GM12865 (cell line): ENCODE measurements at regions not wholly inside any gene's neighbourhood (a gene's known extent, or its start where the extent isn't known, plus 50 kb on each side); places are given as distances from the start of the nearest gene placed in this dataset.

Experiments
- DNase-seq: peaks from one replicate; pipeline ENCODE4 v3.0.0; 2010; ENCODE audit warnings: low read depth
- H3K4me3 ChIP-seq: 2 replicates; pipeline ENCODE4 v1.5.1; 2011; ENCODE audit warnings: mild to moderate bottlenecking, low read depth, low read length, control low read depth
- TF ChIP-seq, protein P1 (sequence below): IDR thresholded peaks from 2 replicates; pipeline ENCODE4 v1.5.1; 2011; ENCODE audit warnings: low read length, control low read depth, low read depth, inconsistent platforms; ENCODE audit not compliant: insufficient read depth; ENCODE audit errors: missing control alignments

DNA sequence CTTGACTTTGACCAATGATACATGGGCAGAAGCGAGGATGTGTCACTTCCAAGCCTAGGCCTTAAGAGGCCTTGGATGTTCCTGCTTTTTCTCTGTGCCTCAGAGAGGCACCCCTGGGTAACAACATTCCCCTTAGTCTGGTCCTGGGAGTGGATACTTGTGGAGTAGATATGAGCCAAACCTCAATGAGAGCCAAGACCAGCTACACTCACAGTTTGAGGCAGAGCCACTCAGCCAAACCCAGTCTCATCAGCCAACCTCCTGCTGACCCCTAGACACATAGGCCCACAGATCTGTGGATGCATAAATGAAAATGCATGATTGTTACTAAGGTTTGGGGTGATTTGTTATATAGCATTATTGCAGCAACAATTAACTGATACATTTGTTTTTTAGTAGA is 114.2 kb downstream of the ZNF621 start:
- no peak for DNase-seq
- TF ChIP-seq, protein P1, sequence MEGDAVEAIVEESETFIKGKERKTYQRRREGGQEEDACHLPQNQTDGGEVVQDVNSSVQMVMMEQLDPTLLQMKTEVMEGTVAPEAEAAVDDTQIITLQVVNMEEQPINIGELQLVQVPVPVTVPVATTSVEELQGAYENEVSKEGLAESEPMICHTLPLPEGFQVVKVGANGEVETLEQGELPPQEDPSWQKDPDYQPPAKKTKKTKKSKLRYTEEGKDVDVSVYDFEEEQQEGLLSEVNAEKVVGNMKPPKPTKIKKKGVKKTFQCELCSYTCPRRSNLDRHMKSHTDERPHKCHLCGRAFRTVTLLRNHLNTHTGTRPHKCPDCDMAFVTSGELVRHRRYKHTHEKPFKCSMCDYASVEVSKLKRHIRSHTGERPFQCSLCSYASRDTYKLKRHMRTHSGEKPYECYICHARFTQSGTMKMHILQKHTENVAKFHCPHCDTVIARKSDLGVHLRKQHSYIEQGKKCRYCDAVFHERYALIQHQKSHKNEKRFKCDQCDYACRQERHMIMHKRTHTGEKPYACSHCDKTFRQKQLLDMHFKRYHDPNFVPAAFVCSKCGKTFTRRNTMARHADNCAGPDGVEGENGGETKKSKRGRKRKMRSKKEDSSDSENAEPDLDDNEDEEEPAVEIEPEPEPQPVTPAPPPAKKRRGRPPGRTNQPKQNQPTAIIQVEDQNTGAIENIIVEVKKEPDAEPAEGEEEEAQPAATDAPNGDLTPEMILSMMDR = no peak
- no peak overlapping the region for H3K4me3 ChIP-seq

DNA sequence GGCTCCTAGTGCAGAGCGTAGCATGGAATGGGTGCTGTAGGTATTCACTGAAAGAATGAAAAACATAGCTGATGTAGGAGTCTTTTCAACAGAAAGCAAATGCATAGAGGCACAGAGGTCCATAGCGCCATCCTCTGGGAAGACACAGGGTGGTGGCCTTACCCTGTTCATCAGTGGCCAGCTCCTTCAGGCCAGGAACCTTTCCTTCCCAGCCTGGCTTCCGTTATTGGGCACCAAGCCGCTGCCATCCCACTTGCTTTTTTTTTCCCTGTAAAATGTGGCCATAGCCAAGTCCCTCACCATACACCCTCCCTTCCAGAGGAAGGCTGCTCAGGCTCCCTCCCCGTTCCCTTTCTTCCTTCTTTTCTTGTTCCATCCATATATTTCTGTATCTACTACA is 118.1 kb downstream of the ZNF621 start:
- H3K4me3 ChIP-seq = no peak overlapping the region
- no peak for DNase-seq
- TF ChIP-seq, protein P1 = no peak

DNA sequence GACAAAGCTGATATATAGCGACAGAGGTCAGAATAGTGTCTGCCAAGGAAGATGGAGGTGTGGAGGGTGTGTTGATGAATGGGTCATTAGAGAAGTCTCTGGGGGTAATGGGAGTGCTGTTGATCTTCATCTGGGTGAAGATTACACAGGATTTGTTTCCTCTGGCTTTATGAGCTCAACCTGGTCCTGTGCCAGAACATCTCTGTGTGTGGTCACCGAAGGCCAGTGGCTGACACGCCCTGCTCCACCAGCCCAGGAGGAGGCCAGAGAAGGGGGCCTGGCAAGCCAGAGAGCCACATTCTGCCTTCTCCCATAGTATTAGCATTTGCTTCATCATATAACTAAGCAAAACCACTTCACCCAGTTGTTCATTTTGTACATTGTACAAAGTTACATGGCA is 121.1 kb downstream of the ZNF621 start:
- TF ChIP-seq, protein P1 = no peak
- H3K4me3 ChIP-seq = no peak overlapping the region
- no peak for DNase-seq

DNA sequence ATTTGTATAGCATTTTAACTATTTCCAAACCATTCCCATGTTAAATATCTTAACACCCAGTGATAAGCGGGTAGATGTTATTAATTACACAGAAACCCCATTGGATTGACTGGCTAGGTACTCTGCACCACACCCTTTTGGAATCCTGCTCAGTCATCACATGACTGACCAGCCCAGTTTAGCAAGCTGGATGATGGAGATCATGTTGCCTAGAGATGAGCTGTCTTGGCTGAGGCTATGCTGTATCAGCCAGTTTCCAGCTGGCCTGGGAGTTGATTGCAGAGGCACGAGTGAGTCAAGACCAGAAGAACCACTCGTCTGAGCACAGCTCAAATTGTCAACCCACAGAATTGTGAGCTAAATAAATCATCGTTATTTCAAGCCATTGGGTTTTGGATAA is 124.6 kb downstream of the ZNF621 start:
- H3K4me3 ChIP-seq = no peak overlapping the region
- DNase-seq = no peak
- TF ChIP-seq, protein P1 = no peak

DNA sequence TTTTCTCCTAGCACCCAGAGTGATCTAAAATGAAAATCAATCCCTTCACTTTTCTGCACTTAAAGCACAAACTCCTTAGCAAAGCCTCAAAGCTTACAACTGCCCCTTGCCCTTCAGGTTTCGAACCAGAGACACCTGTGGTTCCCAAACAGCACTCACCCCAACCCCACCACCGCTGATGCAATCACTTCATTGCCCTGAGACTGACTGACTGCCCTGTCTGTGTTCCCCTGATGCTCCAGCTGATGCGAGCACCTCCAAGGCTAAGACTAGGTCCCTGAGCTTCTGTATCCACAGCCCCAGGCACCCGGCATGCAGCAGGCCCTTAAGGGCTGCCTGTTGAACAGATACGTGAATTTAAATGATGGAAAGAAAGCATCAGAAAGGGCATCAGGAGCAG is 127.3 kb downstream of the ZNF621 start:
- TF ChIP-seq, protein P1 = no peak
- H3K4me3 ChIP-seq = no peak overlapping the region
- no peak for DNase-seq

DNA sequence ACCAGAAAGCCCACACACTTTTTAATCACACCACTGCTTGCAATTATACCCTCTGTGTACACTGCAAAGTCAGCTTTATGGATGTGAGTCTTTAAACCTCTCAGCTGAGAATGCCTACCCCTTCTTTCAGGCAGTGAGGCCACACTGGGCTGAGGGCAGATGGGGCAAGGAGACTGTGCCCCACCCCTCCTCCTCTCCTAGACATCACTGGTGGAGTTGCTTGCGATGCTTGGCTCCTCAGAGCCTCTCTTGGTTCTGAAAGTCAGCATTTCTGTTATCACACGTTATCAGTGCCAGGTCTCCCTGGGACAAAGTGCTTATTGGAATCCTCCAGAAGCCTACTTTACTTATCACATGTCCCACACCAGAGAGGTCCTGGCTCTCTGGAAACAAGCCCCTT is 128.2 kb downstream of the ZNF621 start:
- H3K4me3 ChIP-seq = no peak overlapping the region
- DNase-seq = no peak
- TF ChIP-seq, protein P1 = no peak

DNA sequence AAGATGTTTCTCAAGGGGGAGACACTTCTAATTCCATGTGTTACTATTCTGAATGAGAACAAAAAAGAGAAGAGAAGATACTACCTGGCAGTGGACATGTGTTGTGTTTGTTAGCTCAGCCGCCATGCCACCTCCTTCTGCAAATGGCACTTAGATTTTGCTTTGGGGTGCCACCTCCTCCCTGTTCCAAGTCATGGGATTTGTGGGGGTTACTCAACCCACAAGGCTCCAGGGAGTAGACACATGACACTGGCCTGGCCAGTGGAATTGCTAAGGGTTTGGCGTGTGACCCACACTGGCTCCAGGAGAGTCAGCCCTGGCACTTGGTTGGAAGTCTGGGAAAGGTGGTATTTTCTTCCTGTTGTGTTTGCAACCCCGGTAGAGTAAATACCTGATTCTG is 129.1 kb downstream of the ZNF621 start:
- TF ChIP-seq, protein P1 = no peak
- no peak for DNase-seq
- no peak overlapping the region for H3K4me3 ChIP-seq
